ENCODE measurements at regions not wholly inside any gene's neighbourhood (a gene's known extent, or its start where the extent isn't known, plus 50 kb on each side); places are given as distances from the start of the nearest gene placed in this dataset.

- no peak for TF ChIP-seq CTCF (IDR thresholded peaks at IDR 0.05; ENCODE audit: low read length)
- TF ChIP-seq EZH2phosphoT487 (IDR thresholded peaks at IDR 0.05; ENCODE audit: low read length): no peak
Measured at GRCh38 chr5:135212361-135213026, 178.5 kb upstream of the PITX1 start.
